A549 (cell line): ENCODE measurements at regions not wholly inside any gene's neighbourhood (a gene's known extent, or its start where the extent isn't known, plus 50 kb on each side); places are given as distances from the start of the nearest gene placed in this dataset.

Source experiments
- BCL3 ChIP-seq: fragments of >200 bp; sonication (Bioruptor Twin); formaldehyde crosslinking; IDR thresholded peaks from 3 replicates; pipeline ENCODE4 v1.6.1; 2016
- CHD2 ChIP-seq: fragments of 150-350 bp; IDR thresholded peaks from 2 replicates; pipeline ENCODE4 v1.6.1; 2014; ENCODE audit warnings: low read length; ENCODE audit not compliant: partially characterized antibody
- CHD4 ChIP-seq: fragments of 200-600 bp; sonication (generic); IDR thresholded peaks from 2 replicates; pipeline ENCODE4 v1.6.1; 2016; ENCODE audit warnings: antibody characterized with exemption, mild to moderate bottlenecking, borderline replicate concordance
- FOSL2 ChIP-seq, 2 experiments: fragments of 450-650 bp in 1 of 2; fragments of >200 bp in 1 of 2; sonication (Bioruptor Twin) in 1 of 2; formaldehyde crosslinking; IDR thresholded peaks; 2 replicates each; pipeline versions ENCODE4 v1.5.0 to v1.6.1; 2016 to 2020; ENCODE audit warnings: mild to moderate bottlenecking in 1 of 2, moderate library complexity in 1 of 2
- HDAC2 ChIP-seq: fragments of 200-600 bp; sonication (generic); IDR thresholded peaks from 2 replicates; pipeline ENCODE4 v1.6.1; 2016
- MYC ChIP-seq: IDR thresholded peaks from 2 replicates; pipeline ENCODE4 v1.6.1; 2012; ENCODE audit warnings: mild to moderate bottlenecking, inconsistent platforms, low read length, improper control_type of control experiment, borderline replicate concordance
- POLR2A ChIP-seq: IDR thresholded peaks from 2 replicates; pipeline ENCODE4 v1.6.1; 2012; ENCODE audit warnings: mild to moderate bottlenecking, low read length
- POLR2AphosphoS2 ChIP-seq: conservative IDR thresholded peaks from 2 replicates; pipeline ENCODE4 v1.6.1; 2012; ENCODE audit warnings: low read length, improper control_type of control experiment, inconsistent platforms
- RAD21 ChIP-seq, 2 experiments: fragments of >200 bp in 1 of 2; sonication (Bioruptor Twin) in 1 of 2; formaldehyde crosslinking in 1 of 2; IDR thresholded peaks in 1 of 2; conservative IDR thresholded peaks in 1 of 2; 2 replicates in 1 of 2; 3 replicates in 1 of 2; pipeline ENCODE4 v1.6.1; 2012 to 2018; ENCODE audit warnings: inconsistent platforms in 1 of 2
- REST ChIP-seq: fragments of 200-600 bp; sonication (generic); IDR thresholded peaks from 2 replicates; pipeline ENCODE4 v1.6.1; 2016; ENCODE audit warnings: antibody characterized with exemption, mild to moderate bottlenecking, moderate library complexity
- ZSCAN20 ChIP-seq: fragments of 250-450 bp; sonication (Bioruptor Pico); IDR thresholded peaks from 2 replicates; pipeline ENCODE4 v1.8.0; 2022; ENCODE audit warnings: mild to moderate bottlenecking, moderate library complexity
- TF ChIP-seq, protein P1 (sequence below): fragments of >200 bp; sonication (Bioruptor Twin); formaldehyde crosslinking; IDR thresholded peaks from 3 replicates; pipeline ENCODE4 v1.5.1; 2016
- TF ChIP-seq, protein P2 (sequence below): IDR thresholded peaks from 2 replicates; pipeline ENCODE4 v1.6.1; 2012

DNA sequence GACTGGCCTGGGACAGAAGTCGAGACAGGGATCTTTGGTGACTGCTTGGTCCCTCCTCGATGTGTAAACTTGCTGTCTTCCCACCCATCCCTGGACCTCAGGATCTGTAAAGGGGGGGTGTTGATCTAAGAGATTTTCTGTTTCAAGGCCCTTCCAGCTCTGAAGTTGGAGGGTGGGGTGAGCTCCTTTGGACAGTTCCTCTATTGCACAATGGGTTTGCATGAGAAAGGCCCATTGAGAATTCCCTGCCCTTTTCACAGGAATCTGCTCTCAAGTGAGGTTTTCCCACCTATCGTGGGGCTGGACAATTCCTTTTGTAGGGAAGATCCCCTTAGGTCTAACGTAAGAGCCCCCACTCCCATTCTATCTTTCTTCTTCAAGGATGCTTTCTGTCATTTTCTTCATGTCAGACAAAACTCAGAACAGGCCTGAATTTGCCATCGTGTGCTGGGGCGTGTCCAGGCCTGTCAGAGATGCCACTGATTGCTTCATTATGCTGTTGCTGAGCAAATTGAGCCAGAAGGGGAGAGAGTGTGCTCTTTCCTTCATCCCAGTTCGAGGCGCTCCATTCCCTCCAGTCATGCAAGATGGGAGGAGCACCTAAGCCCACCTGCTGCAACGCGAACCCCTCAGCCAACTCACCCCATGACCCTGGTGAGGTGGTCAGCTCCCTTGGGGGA, 149.9 kb upstream of the IGSF21 start:
- TF ChIP-seq POLR2A (no peak), MYC (no peak), BCL3 (no peak), HDAC2 (no peak), ZSCAN20 (CRISPR knock-in tag) (no peak), CHD2 (no peak), POLR2AphosphoS2 (no peak), REST (no peak), RAD21 (conservative IDR thresholded peaks at IDR 0.05 in 1 of 2, IDR thresholded peaks at IDR 0.05 in 1 of 2) (no peak), FOSL2 (IDR thresholded peaks at IDR 0.05) (no peak), FOSL2 (CRISPR knock-in tag; IDR thresholded peaks at IDR 0.05) (no peak), CHD4 (no peak)
- TF ChIP-seq, protein P1, sequence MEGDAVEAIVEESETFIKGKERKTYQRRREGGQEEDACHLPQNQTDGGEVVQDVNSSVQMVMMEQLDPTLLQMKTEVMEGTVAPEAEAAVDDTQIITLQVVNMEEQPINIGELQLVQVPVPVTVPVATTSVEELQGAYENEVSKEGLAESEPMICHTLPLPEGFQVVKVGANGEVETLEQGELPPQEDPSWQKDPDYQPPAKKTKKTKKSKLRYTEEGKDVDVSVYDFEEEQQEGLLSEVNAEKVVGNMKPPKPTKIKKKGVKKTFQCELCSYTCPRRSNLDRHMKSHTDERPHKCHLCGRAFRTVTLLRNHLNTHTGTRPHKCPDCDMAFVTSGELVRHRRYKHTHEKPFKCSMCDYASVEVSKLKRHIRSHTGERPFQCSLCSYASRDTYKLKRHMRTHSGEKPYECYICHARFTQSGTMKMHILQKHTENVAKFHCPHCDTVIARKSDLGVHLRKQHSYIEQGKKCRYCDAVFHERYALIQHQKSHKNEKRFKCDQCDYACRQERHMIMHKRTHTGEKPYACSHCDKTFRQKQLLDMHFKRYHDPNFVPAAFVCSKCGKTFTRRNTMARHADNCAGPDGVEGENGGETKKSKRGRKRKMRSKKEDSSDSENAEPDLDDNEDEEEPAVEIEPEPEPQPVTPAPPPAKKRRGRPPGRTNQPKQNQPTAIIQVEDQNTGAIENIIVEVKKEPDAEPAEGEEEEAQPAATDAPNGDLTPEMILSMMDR = no peak
- TF ChIP-seq, protein P2, sequence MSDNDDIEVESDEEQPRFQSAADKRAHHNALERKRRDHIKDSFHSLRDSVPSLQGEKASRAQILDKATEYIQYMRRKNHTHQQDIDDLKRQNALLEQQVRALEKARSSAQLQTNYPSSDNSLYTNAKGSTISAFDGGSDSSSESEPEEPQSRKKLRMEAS = no peak
